ENCODE measurements at regions not wholly inside any gene's neighbourhood (a gene's known extent, or its start where the extent isn't known, plus 50 kb on each side); places are given as distances from the start of the nearest gene placed in this dataset.

DNA sequence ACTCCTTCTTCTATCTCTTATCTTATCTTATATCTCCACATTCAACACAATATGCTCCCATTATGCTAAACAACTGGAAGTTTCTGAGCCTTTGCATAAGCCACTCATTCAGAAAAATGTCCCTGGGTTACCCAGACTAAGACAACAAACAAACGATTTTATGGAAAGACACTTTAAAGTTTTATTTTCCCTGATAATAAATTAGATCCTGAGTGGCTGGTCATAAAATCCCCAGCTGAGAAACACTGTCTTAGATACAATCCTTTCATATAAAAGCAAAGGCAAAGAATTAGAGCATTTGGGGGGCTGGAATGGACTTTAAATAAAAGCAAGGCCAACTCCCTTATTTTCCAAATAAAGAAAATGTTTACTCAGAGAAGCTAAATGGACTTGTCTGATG is 322.3 kb downstream of the GBE1 start:
- H3K27me3 ChIP-seq, result no peaks in the 10 kb centered on the region
- ATAC-seq (no peak), DNase-seq (no peak)
- no peaks in the 10 kb centered on the region for H3K9me3 ChIP-seq
- intact Hi-C loops (cut with DNase I), result no loop called here
- TF ChIP-seq, protein P1, sequence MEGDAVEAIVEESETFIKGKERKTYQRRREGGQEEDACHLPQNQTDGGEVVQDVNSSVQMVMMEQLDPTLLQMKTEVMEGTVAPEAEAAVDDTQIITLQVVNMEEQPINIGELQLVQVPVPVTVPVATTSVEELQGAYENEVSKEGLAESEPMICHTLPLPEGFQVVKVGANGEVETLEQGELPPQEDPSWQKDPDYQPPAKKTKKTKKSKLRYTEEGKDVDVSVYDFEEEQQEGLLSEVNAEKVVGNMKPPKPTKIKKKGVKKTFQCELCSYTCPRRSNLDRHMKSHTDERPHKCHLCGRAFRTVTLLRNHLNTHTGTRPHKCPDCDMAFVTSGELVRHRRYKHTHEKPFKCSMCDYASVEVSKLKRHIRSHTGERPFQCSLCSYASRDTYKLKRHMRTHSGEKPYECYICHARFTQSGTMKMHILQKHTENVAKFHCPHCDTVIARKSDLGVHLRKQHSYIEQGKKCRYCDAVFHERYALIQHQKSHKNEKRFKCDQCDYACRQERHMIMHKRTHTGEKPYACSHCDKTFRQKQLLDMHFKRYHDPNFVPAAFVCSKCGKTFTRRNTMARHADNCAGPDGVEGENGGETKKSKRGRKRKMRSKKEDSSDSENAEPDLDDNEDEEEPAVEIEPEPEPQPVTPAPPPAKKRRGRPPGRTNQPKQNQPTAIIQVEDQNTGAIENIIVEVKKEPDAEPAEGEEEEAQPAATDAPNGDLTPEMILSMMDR (IDR thresholded peaks at IDR 0.05), result no peak
- no peaks in the 10 kb centered on the region for H3K36me3 ChIP-seq
- no peak overlapping the region for H3K4me3 ChIP-seq
- no peak overlapping the region for H3K27ac ChIP-seq
- no peaks in the 10 kb centered on the region for H3K4me1 ChIP-seq

DNA sequence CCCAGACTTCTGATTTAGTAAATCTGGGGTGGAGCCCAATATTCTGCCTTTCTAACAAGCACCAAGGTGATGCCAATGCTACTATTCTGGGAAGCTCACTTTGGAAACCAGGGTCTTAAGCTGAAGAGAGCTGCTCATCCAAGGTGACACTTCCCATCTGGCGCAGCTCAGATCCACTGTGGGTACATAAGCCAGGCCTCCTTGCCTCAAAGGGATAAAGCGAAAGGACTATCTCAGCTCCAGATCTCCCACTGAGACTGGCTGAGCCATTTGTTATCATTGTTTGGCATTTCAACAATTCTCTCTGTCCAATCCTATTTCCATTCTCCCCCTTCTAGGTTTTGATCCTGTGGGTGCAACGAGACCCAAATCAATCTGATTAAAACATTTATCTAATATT is 323.8 kb downstream of the GBE1 start:
- no peak for ATAC-seq
- Histone ChIP-seq H3K4me3 (no peak overlapping the region), H3K4me1 (no peaks in the 10 kb centered on the region), H3K36me3 (no peaks in the 10 kb centered on the region), H3K27me3 (no peaks in the 10 kb centered on the region), H3K9me3 (no peaks in the 10 kb centered on the region), H3K27ac (no peak overlapping the region)
- intact Hi-C loops (cut with DNase I), result no loop called here
- TF ChIP-seq, protein P1 (IDR thresholded peaks at IDR 0.05), result no peak
- DNase-seq, result no peak

DNA sequence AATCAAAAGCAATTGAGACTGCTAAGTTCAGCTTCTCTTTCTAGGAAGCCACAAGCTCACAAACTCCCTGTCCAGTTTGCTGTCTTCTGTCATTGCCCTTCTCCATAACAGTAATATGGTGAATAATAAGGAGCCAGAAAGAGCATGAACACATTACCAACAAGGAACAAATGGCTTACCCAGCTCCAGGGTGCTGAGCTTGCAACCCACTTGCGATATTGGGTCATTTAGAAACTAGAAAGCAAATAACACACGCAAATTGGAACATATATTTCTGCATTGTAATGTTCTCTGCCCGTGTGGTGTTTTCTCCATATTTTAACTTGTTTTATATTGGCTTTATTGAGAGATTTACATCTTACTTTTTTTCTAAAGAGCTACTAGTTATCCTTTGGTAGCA is 325.3 kb downstream of the GBE1 start:
- H3K36me3 ChIP-seq, result no peaks in the 10 kb centered on the region
- TF ChIP-seq, protein P1 (IDR thresholded peaks at IDR 0.05), result no peak
- DNase-seq (no peak), ATAC-seq (no peak)
- no peaks in the 10 kb centered on the region for H3K4me1 ChIP-seq
- H3K27ac ChIP-seq, result no peak overlapping the region
- H3K27me3 ChIP-seq, result no peaks in the 10 kb centered on the region
- intact Hi-C loops (cut with DNase I), result no loop called here
- H3K4me3 ChIP-seq, result no peak overlapping the region
- no peaks in the 10 kb centered on the region for H3K9me3 ChIP-seq

DNA sequence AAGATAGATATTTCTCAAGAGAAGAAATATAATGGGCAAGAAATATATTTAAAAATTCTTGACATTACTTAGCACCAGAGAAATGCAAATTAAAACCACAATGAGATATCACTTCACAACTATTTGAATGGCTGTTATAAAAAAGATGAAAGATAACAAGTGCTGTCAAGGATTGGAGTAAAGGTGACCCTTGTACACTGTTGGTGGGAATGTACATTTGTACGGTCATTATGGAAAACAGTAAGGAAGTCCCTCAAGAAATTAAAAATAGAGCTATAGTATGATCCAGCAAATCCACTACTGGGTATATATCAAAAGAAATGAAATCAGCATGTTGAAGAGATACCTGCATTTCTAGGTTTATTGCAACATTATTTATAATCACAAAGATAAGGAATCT is 326.4 kb downstream of the GBE1 start:
- Histone ChIP-seq H3K27ac (no peak overlapping the region), H3K4me3 (no peak overlapping the region), H3K36me3 (no peaks in the 10 kb centered on the region), H3K9me3 (no peaks in the 10 kb centered on the region), H3K27me3 (no peaks in the 10 kb centered on the region), H3K4me1 (no peaks in the 10 kb centered on the region)
- ATAC-seq, result no peak
- intact Hi-C loops (cut with DNase I), result no loop called here
- TF ChIP-seq, protein P1 (IDR thresholded peaks at IDR 0.05), result no peak
- DNase-seq, result no peak

DNA sequence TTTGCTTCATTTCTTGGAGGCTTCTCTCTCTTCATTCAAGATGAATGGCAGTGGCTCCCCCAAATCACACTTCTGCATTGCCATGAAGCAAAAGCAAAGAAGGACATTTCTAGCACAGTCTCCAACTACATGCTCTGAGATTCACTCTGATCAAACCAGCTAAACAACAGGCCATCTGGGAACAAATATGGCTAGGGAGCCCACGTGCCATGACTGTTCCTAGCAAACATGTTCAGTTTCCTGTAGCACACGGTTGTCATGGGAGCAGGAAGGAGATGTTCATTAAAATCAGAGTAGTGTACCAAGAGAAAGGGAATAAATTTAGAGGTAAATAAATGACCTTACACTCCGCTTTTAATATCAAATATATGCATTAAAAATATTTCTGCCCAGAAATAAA is 327.3 kb downstream of the GBE1 start:
- Histone ChIP-seq H3K4me1 (no peaks in the 10 kb centered on the region), H3K27me3 (no peaks in the 10 kb centered on the region), H3K4me3 (no peak overlapping the region), H3K36me3 (no peaks in the 10 kb centered on the region), H3K27ac (no peak overlapping the region), H3K9me3 (no peaks in the 10 kb centered on the region)
- TF ChIP-seq, protein P1 (IDR thresholded peaks at IDR 0.05), result no peak
- DNase-seq (no peak), ATAC-seq (no peak)
- intact Hi-C loops (cut with DNase I), result no loop called here
